ENCODE measurements at regions not wholly inside any gene's neighbourhood (a gene's known extent, or its start where the extent isn't known, plus 50 kb on each side); places are given as distances from the start of the nearest gene placed in this dataset.

GRCh38 chr5:114099161-114099560, 262.7 kb upstream of the KCNN2 start:
- TF ChIP-seq CTCF (IDR thresholded peaks at IDR 0.05) (no peak), POLR2A (IDR thresholded peaks at IDR 0.05) (no peak)
